NCI-H524 (cell line): ENCODE measurements at regions not wholly inside any gene's neighbourhood (a gene's known extent, or its start where the extent isn't known, plus 50 kb on each side); places are given as distances from the start of the nearest gene placed in this dataset.

Experiments used
- DNase-seq, 2 experiments: peaks; one replicate each; lab custom pipeline; 2025; lab: John Stamatoyannopoulos, UW

DNA sequence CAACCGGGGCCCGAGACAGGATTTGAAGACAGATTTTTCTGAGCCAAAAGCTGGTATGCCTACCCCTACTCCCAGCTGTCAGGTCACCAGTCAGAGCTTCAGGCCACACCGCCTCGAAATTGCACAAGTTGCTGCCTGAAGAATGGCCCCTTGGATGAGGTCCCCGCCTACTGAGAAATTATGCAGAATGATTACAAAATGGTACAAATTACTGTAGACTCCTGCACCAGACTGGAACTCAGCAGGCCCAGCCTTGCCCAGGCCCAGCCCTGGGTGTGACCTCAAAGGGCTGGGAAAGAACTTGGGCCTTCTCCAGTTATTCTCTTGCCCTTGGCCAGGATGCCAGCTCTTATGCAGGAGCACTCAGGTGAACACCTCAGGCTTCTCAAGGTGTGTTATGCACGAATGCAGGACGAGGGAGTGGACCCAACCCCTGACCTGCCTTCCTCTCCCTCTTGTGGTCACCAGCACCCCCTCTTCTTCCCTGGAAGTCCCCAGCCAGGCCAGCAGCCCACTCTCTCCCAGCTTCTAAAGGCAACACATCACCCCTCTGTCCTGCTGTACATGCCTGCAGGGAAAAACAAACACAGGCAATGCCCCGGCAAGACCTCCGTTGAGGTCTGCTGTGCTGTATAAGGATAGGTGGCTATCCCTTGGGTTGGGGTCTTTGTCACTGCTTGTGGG, 88.7 kb upstream of the NAA20 start:
- DNase-seq = no peak

DNA sequence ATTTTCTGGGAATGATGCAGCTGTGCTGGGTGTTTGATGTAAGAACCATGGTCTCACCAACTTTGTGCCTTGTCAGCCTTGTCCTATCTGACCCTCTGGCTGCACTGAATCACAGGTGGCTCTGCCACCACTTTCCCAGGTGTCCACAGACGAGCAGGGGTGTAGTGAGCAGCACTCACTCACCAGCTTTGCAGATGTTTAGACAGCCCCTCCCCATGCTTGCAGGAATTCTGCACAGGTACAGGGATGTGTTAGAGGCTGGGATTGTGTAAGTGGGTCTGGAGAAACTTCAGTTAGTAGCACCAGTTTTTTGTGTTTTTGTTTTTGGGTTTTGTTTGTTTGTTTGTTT, 88.2 kb upstream of the NAA20 start:
- DNase-seq = no peak

DNA sequence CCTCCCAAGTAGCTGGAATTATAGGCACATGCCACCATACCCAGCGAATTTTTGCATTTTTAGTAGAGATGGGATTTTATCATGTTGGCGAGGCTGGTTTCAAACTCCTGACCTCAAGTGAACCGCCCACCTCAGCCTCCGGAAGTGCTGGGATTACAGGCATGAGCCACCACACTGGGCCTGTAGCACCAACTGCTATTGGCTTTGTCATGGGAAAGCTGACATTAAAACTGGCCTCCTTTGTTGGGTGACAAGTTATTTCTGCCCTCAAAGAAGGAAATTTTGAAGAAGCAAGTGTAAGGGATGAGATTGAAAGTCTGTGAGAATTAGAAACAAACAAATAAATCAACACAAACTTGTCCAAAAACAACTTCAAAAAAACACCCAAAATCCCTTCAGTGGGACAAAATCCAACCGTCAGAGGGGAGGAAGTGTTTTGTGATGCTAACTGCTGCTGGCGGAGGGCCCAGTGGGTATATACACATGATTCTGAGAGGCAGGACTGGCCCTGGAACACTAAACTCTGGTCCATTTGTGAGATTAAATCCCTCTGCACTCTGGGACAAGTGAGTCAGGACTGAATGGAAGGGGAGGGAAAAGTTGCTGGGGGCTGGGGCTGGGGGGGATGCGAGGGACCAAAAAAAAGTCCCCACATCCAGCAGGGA, 87.5 kb upstream of the NAA20 start:
- DNase-seq = no peak

DNA sequence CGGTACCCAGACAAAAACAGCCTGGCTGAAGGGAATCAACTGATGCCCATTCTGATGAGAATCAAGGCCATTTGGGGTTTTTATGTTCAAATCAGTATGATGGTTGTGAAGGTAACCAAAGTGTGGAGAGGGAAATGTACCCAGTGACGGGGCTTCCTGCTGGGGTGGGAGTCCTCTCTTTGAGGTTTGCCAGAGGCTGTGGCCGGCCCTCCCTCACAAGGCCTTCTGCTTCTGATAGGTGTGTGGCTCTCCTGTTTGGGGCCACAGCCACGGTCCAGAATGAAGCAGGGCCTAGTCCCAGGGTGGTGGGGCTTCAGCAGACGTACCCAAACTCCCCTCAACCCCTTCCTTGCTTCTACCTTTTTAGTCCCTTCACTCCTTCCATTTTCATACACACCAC, 86.7 kb upstream of the NAA20 start:
- DNase-seq = no peak

DNA sequence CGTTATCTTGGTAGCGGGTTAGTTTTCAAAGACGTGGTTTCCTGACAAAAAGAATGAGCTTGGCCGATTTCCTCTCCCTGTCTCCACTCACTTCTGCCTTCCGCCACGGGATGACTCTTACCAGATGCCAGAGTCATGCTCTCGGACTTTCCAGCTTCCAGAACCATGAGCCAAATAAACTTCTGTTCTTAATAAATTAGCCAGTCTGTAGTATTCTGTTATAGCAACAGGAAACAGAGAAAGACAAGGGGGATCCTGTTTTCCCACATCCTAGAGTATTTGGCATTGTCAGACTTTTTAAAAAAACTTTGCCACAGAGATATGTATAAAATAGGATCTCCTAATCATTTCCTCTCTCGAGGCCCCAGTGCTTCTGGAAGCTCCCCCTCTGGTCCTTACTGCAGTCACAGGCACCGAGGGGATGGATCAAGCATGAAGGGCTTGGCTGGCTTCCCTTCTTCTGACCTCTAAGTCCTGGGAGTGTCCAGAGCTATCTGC, 84.9 kb upstream of the NAA20 start:
- no peak for DNase-seq

GRCh38 chr20:19934792-19935491, 82.2 kb upstream of the NAA20 start:
- peak in 1 of 2 experiments; percentile 9 for DNase-seq

GRCh38 chr20:19935842-19936241, 81.3 kb upstream of the NAA20 start:
- DNase-seq = peak in 1 of 2 experiments; percentile 15

GRCh38 chr20:19936466-19937200, 80.5 kb upstream of the NAA20 start:
- DNase-seq = no peak

DNA sequence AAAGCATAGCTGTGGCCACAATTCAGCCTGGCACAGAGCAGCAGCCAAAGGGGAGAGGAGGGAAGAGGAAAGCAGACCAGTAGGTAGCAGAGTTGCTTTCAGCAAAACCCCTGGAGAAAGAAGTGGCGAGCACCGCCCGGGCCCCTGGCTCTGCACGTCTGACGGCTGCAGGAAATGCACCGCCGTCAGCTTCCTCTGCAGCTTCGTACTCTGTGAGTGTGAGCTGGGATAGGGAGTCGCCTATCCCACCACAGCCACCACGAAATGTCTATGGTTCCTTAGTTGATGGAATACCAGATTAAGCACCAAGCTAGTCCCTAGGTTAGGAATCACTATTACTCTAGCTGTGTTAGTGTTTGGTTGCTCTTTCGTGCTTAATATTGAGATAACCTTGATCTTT, 79.9 kb upstream of the NAA20 start:
- no peak for DNase-seq

GRCh38 chr20:19937651-19938420, 79.3 kb upstream of the NAA20 start:
- DNase-seq = no peak

DNA sequence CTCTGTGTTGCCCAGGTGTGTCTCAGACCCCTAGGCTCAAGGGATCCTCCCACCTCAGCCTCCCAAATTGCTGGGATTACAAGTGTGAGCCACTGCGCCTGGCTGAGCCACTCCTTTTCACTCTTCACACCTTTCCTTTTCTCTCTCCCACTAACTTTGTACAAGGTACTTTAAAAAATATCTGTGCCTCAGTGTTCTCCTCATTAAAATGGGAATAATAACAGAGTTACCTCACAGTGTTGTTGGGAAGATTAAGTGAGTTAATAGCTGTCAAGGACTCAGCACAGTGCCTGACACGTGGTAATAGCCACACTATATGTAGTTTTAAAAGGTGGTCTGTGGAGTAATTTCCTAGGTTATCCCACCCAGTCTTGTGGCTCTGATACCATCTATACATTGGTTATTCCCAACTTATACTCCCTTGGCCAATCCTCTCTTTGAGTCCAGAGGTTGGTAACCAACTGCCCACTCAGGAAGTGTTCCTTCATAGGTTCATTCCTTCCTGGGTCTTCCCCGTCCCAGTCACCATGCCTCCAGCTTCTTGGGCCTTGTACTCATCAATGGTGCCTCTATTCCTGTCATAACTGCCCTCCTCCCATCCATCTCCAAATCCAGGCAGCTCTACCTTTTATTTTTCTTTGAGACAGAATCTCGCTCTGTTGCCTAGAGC, 78.6 kb upstream of the NAA20 start:
- DNase-seq = no peak

DNA sequence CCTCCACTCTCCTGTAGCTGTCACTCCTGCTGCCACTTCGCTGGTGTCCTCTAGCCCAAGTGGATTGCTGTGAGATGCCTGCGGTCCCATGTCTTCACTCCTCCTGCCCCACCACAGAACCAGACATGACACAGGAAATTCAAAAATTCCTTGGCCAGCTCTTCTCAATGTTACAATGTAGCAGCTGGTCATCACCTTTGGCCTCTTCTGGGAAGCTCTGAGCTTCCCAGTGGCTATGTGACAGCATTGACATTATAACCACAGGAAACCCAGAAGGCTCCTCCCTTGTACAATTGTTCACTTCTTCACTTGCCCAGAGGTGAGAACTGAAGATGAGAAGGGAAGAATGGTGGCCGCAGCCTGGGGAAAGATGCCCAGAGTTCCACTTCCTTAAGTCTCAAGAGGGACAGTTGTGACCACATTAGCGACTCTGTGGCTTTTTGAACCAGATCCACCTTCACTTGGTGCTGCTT, 76.1 kb upstream of the NAA20 start:
- no peak for DNase-seq

- no peak for DNase-seq
Observed at GRCh38 chr20:19942611-19943010, 74.6 kb upstream of the NAA20 start.

DNA sequence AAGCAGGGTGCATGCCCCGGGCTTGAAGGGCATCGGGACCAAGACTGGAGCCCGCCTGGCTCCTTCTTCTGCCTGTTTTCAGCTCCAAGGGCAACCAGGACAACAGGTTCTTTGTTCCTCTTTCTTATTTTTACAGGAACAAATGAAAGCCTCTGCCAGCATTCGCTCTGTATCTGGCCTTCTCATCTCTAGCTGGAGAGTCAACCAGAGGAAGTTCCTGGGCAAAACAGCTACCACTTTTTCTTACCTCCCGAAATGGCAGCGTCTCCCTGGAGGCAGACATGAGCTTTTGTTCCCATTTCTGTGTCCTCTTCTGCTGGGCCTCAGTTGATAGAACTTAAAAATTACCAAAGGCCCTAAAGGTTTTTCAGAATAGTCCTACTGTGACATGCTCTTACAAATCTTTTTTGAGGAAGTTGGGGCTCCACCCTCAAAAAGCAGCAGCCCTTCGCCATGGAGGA, 74.1 kb upstream of the NAA20 start:
- no peak for DNase-seq

- no peak for DNase-seq
Observed at GRCh38 chr20:19944772-19945459, 72.2 kb upstream of the NAA20 start.

DNA sequence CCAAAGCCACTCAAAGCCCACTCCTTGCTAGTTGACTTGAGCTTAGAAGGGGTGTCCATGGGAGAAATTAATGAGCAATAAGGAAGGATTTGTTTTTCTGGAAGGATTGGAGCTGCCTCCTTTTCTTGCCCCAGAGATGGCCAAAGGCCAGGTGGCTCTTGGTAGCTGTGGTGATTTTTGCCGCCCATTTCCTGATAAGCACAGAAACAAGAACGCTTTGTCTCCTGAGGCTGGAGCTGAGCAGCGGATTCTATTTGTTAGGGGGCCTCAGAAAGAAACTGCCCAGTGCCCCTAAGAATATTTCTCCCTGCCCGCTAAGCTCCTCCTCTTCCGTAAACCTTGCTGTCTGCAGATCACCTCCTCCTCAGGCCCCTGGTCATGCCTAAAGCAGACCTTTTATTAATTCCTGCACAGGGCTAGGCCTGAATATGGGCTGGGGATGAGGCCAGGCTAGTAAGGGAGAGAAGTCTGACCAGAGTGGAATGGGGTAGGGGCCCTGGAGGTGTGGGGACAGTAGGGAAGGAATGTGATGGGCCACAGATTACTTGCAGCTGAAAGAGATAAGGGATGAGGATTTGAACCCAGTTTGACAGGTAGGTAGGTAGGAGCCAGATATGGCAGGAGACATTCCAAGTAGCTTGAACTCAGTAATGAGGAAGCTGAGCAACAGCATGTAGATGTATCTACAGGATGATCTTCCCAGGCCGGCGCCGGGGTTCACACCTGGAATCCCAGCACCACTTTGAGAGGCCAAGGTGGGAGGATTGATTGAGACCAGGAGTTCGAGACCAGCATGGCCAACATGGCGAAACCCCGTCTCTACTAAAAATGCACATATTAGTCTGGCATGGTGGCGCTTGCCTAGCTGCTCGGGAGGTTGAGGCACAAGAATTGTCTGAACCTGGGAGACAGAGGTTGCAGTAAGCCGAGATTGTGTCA, 71.2 kb upstream of the NAA20 start:
- no peak for DNase-seq

GRCh38 chr20:19947611-19948264, 69.4 kb upstream of the NAA20 start:
- DNase-seq = no peak

DNA sequence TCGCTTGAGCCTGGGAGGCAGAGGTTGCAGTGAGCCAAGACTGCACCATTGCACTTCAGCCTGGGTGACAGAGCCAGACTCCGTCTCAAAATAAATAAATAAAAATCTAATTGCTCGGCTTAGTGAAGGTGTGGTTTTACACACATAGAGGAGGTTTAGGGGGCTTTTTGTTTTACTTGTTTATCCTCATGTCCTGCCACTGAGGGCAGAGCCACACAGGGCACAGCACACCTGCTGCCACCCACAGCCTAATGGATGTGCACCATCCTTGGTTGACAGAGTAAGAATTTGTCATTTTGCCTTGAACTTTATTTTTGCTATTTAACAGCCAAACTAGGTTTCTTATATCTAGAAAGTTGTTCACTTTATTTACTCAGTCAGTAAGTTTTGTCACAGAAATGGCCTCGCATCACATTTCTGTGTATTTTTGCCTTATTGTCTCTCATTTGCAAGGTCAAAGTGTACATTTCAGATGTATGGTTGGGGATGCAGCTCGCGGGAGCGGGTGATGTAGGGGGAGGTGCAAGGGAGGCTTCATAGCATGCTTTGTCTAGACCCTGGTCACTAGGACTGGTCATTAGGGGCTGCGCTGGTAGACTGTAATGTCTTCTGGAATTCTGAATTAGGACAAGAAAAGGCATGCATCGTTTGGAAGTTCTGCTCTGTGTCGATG, 67.8 kb upstream of the NAA20 start:
- no peak for DNase-seq
